GM10266 (cell line): ENCODE measurements at regions not wholly inside any gene's neighbourhood (a gene's known extent, or its start where the extent isn't known, plus 50 kb on each side); places are given as distances from the start of the nearest gene placed in this dataset.

ENCODE experiments used
- DNase-seq: peaks from one replicate; pipeline ENCODE4 v3.0.0; 2012; ENCODE audit errors: extremely low spot score
- CTCF ChIP-seq: IDR thresholded peaks from 2 replicates; pipeline ENCODE4 v1.5.1; 2012; ENCODE audit warnings: mild to moderate bottlenecking, low read depth; ENCODE audit not compliant: control insufficient read depth, insufficient read depth; ENCODE audit errors: missing control alignments

DNA sequence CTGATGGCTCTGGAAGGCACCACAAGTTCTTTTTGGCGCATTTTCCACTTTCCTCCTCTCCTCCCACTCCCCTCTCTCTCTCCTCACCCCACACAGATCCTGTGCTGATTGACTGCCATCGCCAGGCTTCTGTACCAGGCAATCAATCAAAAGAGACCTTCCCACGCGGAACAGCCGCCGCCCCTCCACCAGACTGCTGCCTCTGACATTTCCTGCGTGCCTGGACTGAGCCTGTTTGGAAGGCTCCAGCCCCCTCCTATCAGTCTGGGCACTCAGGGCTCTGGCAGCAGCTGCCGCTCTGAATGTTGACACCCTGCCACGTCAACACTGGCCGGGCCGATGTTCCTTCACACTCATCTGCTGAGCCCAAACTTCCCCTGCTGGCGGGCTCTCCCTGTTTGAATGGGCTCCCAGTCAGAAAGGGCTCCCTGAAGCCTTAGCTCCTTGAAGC lies 467.7 kb downstream of the EPHA4 start:
- no peak for DNase-seq
- no peak for TF ChIP-seq CTCF

GRCh38 chr2:221106241-221106640 lies 465.9 kb downstream of the EPHA4 start:
- DNase-seq: no peak
- TF ChIP-seq CTCF: no peak

DNA sequence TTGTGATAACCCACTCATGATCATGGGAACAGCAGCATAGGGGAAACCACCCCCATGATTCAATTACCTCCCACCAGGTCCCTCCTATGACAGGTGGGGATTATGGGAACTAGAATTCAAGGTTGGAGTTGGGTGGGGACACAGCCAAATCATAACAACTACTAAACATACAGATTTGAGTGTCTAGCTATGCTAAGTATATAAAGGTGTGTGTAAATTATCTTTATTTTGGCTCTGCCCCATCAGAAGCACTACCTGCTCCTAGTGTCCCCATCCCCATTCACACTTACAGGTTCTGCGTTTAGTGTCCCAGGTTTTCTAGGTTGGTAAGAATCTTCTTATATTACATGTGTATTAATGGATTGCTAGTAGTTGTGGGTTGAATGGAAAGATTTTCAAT lies 464.7 kb downstream of the EPHA4 start:
- DNase-seq: no peak
- no peak for TF ChIP-seq CTCF

GRCh38 chr2:221109552-221109951 lies 462.6 kb downstream of the EPHA4 start:
- no peak for TF ChIP-seq CTCF
- no peak for DNase-seq

GRCh38 chr2:221111739-221112138 lies 460.4 kb downstream of the EPHA4 start:
- no peak for DNase-seq

GRCh38 chr2:221112744-221113143 lies 459.4 kb downstream of the EPHA4 start:
- no peak for TF ChIP-seq CTCF
- no peak for DNase-seq

More at GRCh38 chr2:221111739-221112138, 460.4 kb downstream of the EPHA4 start:
- TF ChIP-seq CTCF: no peak

DNA sequence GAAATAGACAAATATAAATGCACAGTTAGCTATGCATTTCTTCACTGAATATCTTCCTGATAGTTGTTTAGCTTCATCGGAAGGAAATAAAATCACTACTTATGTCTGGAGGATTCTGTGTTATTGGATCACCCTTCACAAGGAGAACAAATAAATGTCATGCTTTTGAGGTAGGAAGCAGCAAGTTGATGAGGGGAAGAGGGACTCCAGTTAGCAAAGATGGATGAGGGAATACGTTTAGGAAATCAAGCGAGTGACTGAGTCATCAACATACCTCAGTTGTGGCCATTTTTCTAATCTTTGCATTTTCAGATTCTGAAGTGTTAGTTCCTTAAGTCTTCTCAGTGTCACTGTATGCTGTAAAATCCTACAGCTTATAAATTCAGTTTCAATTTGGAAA lies 456.2 kb downstream of the EPHA4 start:
- TF ChIP-seq CTCF: no peak
- no peak for DNase-seq
